A673 (cell line): ENCODE measurements at regions not wholly inside any gene's neighbourhood (a gene's known extent, or its start where the extent isn't known, plus 50 kb on each side); places are given as distances from the start of the nearest gene placed in this dataset.

Experiments used
- BruUV-seq: library from RNA; stranded (reverse); fragments of 400-500 nt; replicated peaks from 2 replicates; lab custom pipeline; 2021; lab: Mats Ljungman, UMichigan
- CTCF ChIA-PET: fragments of 300-600 bp; sonication (Branson Sonifier 250); formaldehyde crosslinking; loops from one replicate; lab custom pipeline; 2022; ENCODE audit warnings: antibody characterized with exemption; lab: Charles Lee
- POLR2A ChIA-PET: fragments of 300-600 bp; sonication (Branson Sonifier 250); formaldehyde crosslinking; loops from one replicate; lab custom pipeline; 2022; ENCODE audit warnings: antibody characterized with exemption; ENCODE audit not compliant: low non-redundant PET; lab: Charles Lee
- DNase-seq: peaks from one replicate; pipeline ENCODE4 v3.0.0-alpha.2; 2015; ENCODE audit warnings: low spot score
- H3K27ac ChIP-seq: fragments of 200-600 bp; sonication (generic); 2 replicates; pipeline ENCODE4 v1.5.1; 2016; ENCODE audit warnings: mixed run types, low read depth, mild to moderate bottlenecking, mixed read lengths, antibody characterized with exemption, low read length; ENCODE audit not compliant: poor library complexity, severe bottlenecking
- H3K27me3 ChIP-seq: fragments of 200-600 bp; sonication (generic); replicated peaks from 2 replicates; pipeline ENCODE4 v1.6.1; 2017; ENCODE audit warnings: mixed run types, low read depth, mild to moderate bottlenecking, mixed read lengths, antibody characterized with exemption, low read length; ENCODE audit not compliant: insufficient read depth, poor library complexity
- H3K36me3 ChIP-seq: fragments of 200-600 bp; sonication (generic); 2 replicates; pipeline ENCODE4 v1.6.1; 2016; ENCODE audit warnings: mixed run types, mild to moderate bottlenecking, mixed read lengths, antibody characterized with exemption, low read length; ENCODE audit not compliant: insufficient read depth, poor library complexity, severe bottlenecking
- H3K4me1 ChIP-seq: fragments of 200-600 bp; sonication (generic); 2 replicates; pipeline ENCODE4 v1.6.1; 2017; ENCODE audit warnings: mixed run types, mild to moderate bottlenecking, mixed read lengths, antibody characterized with exemption, low read length; ENCODE audit not compliant: insufficient read depth, poor library complexity, severe bottlenecking
- H3K4me3 ChIP-seq: fragments of 200-600 bp; sonication (generic); 2 replicates; pipeline ENCODE4 v1.5.1; 2016; ENCODE audit warnings: low read depth, mixed run types, mild to moderate bottlenecking, mixed read lengths, low read length; ENCODE audit not compliant: poor library complexity, severe bottlenecking
- H3K9me3 ChIP-seq: fragments of 200-600 bp; sonication (generic); 2 replicates; pipeline ENCODE4 v1.6.1; 2016; ENCODE audit warnings: mixed run types, low read depth, mild to moderate bottlenecking, mixed read lengths, antibody characterized with exemption, low read length; ENCODE audit not compliant: poor library complexity, severe bottlenecking
- EZH2 ChIP-seq: fragments of 200-600 bp; sonication (generic); IDR thresholded peaks from 2 replicates; pipeline ENCODE4 v1.6.1; 2017; ENCODE audit warnings: borderline replicate concordance, low read depth, mild to moderate bottlenecking, mixed read lengths, antibody characterized with exemption, low read length; ENCODE audit not compliant: poor library complexity, severe bottlenecking
- intact Hi-C: fragments of 100-400 bp; cut with micrococcal nuclease; formaldehyde crosslinking; loops from one replicate; pipeline ENCODE4 v1.10.0; 2022; ENCODE audit not compliant: unreplicated experiment
- TF ChIP-seq, protein P1 (sequence below): fragments of 300-800, 200-600 bp; sonication (generic); conservative IDR thresholded peaks from 2 replicates; pipeline ENCODE4 v1.5.1; 2017; ENCODE audit warnings: low read depth, mild to moderate bottlenecking, antibody characterized with exemption, low read length, moderate library complexity, mixed read lengths

DNA sequence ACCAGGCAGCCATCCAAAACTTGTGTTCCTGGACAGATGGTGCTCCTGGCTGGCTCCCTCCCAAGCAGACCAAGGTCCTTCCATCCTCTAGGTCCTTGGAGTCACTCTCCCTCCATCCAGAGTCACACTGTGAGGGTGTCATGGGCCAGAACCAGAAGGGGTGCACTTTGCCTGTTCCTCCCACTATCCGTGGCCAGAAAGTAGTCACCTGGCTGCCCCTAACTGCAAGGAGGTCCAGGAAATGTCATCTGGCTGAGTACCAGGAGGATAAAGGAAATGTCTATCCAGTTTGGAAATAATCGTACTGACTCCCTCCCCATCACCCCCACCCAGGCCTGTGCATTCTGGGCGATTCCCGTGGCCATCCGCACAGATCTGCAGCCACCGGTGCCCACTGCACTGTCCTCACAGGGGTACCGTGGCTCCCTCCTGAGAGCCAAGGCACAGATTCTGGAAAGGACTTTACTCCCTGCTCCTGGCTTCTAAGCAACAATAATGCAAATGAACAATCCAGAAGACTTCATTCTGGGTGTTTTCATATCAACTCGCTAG, 253.2 kb downstream of the NPHP4 start:
- Histone ChIP-seq H3K4me3 (no peak overlapping the region), H3K27me3 (peaks cover 6% of the 10 kb centered on the region), H3K9me3 (no peaks in the 10 kb centered on the region), H3K27ac (no peak overlapping the region), H3K36me3 (no peaks in the 10 kb centered on the region), H3K4me1 (no peaks in the 10 kb centered on the region)
- ChIA-PET CTCF (no interaction called here), POLR2A (no interaction called here)
- TF ChIP-seq, protein P1, sequence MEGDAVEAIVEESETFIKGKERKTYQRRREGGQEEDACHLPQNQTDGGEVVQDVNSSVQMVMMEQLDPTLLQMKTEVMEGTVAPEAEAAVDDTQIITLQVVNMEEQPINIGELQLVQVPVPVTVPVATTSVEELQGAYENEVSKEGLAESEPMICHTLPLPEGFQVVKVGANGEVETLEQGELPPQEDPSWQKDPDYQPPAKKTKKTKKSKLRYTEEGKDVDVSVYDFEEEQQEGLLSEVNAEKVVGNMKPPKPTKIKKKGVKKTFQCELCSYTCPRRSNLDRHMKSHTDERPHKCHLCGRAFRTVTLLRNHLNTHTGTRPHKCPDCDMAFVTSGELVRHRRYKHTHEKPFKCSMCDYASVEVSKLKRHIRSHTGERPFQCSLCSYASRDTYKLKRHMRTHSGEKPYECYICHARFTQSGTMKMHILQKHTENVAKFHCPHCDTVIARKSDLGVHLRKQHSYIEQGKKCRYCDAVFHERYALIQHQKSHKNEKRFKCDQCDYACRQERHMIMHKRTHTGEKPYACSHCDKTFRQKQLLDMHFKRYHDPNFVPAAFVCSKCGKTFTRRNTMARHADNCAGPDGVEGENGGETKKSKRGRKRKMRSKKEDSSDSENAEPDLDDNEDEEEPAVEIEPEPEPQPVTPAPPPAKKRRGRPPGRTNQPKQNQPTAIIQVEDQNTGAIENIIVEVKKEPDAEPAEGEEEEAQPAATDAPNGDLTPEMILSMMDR = no peak
- TF ChIP-seq EZH2 = no peak
- no TSS peak for BruUV-seq
- DNase-seq = no peak
- intact Hi-C loops = no loop called here

DNA sequence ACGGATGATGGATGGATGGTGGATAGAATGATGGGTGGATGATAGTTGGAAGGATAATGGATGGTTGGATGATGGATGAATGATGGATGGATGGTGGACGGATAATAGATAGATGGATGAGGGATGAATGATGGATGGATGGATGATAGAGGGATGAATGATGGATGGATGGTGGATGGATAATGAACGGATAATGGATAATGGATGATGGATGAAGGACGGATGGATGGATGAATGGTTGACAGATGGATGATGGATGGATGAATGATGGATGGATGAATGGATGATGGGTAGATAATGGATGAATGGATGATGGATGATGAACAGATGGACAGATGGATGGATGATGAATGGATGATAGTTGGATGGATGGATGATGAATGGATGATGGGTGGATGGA, 255.1 kb downstream of the NPHP4 start:
- H3K27ac ChIP-seq = no peak overlapping the region
- H3K27me3 ChIP-seq = peaks cover 6% of the 10 kb centered on the region
- no peak overlapping the region for H3K4me3 ChIP-seq
- no peak for DNase-seq
- H3K4me1 ChIP-seq = no peaks in the 10 kb centered on the region
- CTCF ChIA-PET = no interaction called here
- no peak for TF ChIP-seq EZH2
- TF ChIP-seq, protein P1 = no peak
- H3K9me3 ChIP-seq = no peaks in the 10 kb centered on the region
- POLR2A ChIA-PET = no interaction called here
- no TSS peak for BruUV-seq
- no peaks in the 10 kb centered on the region for H3K36me3 ChIP-seq
- intact Hi-C loops = no loop called here

DNA sequence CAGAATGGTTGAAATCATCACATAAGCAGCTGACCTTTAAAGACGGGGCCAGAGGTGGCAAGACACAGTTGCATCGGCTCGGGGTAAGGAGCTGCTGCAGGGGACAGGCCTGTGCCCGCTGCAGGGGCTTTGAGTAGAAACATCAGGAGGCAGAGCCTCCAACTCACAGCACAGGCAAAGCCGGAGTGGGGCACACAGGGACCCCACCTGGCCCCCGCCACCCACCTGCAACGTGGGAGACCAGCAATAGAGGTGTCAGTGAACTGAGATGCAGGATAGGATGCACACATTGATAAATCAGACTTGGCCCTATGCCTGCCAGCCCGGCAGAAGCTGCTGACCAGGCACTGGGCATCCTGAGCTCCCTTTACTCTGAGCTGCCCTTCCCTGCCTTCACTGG, 257.2 kb downstream of the NPHP4 start:
- H3K4me1 ChIP-seq = no peaks in the 10 kb centered on the region
- H3K36me3 ChIP-seq = no peaks in the 10 kb centered on the region
- intact Hi-C loops = no loop called here
- ChIA-PET CTCF (no interaction called here), POLR2A (no interaction called here)
- H3K9me3 ChIP-seq = no peaks in the 10 kb centered on the region
- H3K4me3 ChIP-seq = no peak overlapping the region
- peaks cover 6% of the 10 kb centered on the region for H3K27me3 ChIP-seq
- TF ChIP-seq, protein P1 = no peak
- TF ChIP-seq EZH2 = no peak
- no TSS peak for BruUV-seq
- no peak overlapping the region for H3K27ac ChIP-seq
- DNase-seq = no peak
